ENCODE measurements at regions not wholly inside any gene's neighbourhood (a gene's known extent, or its start where the extent isn't known, plus 50 kb on each side); places are given as distances from the start of the nearest gene placed in this dataset.
"Not testable (repeated sequence)": the region's sequence is repeated elsewhere in the genome, so short reads cannot be mapped to it uniquely, and the experiment has no call there.

DNA sequence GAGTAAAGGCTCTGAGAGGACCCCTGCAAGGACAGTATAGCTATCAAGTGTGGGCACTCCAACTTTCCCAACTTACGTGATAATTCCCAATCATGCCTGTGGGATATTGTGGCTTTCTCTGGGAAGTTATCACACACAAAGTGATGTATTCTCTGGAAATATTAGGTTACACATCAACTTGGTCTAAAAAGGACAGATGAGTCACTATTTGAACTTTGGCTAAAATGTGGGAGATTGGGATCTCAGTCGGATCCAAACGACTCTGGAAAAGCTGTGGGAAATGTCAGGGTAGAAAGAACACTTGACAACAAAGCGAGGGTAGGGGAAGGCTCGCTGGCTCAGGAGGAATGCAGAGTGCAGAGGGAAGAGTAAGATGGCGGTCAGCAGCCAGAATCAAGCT lies 1048.9 kb downstream of the BCL11B start:
- no peak overlapping the region for H3K27ac ChIP-seq

GRCh38 chr14:98223710-98224109 lies 1048.3 kb downstream of the BCL11B start:
- not testable (repeated sequence) for H3K4me3 ChIP-seq (ENCODE audit: low read depth, low read length); H3K4me2 ChIP-seq (ENCODE audit: low read length); H2AFZ ChIP-seq; H3K9ac ChIP-seq; H3K79me2 ChIP-seq; H3K27me3 ChIP-seq (ENCODE audit: control insufficient read depth, insufficient read depth, low read length); H3K36me3 ChIP-seq (ENCODE audit: control insufficient read depth, insufficient read depth, low read length); H3K27ac ChIP-seq; H3K4me1 ChIP-seq; H3K9me3 ChIP-seq (ENCODE audit: control insufficient read depth, low read length)

More for the DNA sequence above, 1048.9 kb downstream of the BCL11B start:
- H3K4me2 ChIP-seq (ENCODE audit: low read length): no peak overlapping the region
- no peak for TF ChIP-seq CTCF (IDR thresholded peaks at IDR 0.05)
- H3K79me2 ChIP-seq: no peaks in the 10 kb centered on the region
- H3K4me1 ChIP-seq: no peaks in the 10 kb centered on the region
- H3K36me3 ChIP-seq (ENCODE audit: control insufficient read depth, insufficient read depth, low read length): no peaks in the 10 kb centered on the region
- H3K27me3 ChIP-seq (ENCODE audit: control insufficient read depth, insufficient read depth, low read length): no peaks in the 10 kb centered on the region
- H3K4me3 ChIP-seq (ENCODE audit: low read depth, low read length): no peak overlapping the region
- H3K9ac ChIP-seq: no peak overlapping the region
- no peaks in the 10 kb centered on the region for H3K9me3 ChIP-seq (ENCODE audit: control insufficient read depth, low read length)
- no peak overlapping the region for H2AFZ ChIP-seq

- Histone ChIP-seq H3K9me3 (ENCODE audit: control insufficient read depth, low read length) (no peaks in the 10 kb centered on the region), H3K4me1 (no peaks in the 10 kb centered on the region), H3K4me2 (ENCODE audit: low read length) (no peak overlapping the region), H3K36me3 (ENCODE audit: control insufficient read depth, insufficient read depth, low read length) (no peaks in the 10 kb centered on the region), H2AFZ (no peak overlapping the region), H3K79me2 (no peaks in the 10 kb centered on the region), H3K4me3 (ENCODE audit: low read depth, low read length) (no peak overlapping the region), H3K27me3 (ENCODE audit: control insufficient read depth, insufficient read depth, low read length) (no peaks in the 10 kb centered on the region), H3K9ac (no peak overlapping the region), H3K27ac (no peak overlapping the region)
- TF ChIP-seq CTCF (IDR thresholded peaks at IDR 0.05): no peak
Observed at GRCh38 chr14:98226411-98226810, 1045.6 kb downstream of the BCL11B start.

- Histone ChIP-seq H3K9ac (no peak overlapping the region), H3K36me3 (ENCODE audit: control insufficient read depth, insufficient read depth, low read length) (no peaks in the 10 kb centered on the region), H3K9me3 (ENCODE audit: control insufficient read depth, low read length) (no peaks in the 10 kb centered on the region), H2AFZ (no peak overlapping the region), H3K4me3 (ENCODE audit: low read depth, low read length) (no peak overlapping the region), H3K27me3 (ENCODE audit: control insufficient read depth, insufficient read depth, low read length) (no peaks in the 10 kb centered on the region), H3K27ac (no peak overlapping the region), H3K4me2 (ENCODE audit: low read length) (no peak overlapping the region), H3K4me1 (no peaks in the 10 kb centered on the region), H3K79me2 (no peaks in the 10 kb centered on the region)
- TF ChIP-seq CTCF (IDR thresholded peaks at IDR 0.05): no peak
Observed at GRCh38 chr14:98227000-98227726, 1044.8 kb downstream of the BCL11B start.

DNA sequence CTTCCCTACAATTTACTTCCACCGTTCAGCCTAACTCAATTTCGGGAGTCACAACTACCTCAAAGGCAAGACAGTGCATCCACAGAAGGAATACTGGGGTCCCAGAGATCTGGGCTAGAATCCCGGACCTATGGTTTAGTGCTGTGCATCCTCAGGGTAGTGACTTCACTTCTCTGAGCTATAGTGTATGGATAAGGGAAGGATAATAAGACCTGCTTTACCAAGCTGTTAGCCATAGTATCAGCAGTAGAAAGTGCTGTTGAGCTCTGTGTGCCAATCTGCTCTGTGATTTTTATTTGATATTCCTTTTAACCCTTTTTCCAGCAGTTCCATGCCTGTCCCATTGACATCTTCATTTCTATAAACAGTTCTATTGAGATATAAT lies 1044.3 kb downstream of the BCL11B start:
- no peaks in the 10 kb centered on the region for H3K4me1 ChIP-seq

More for the DNA sequence above, 1044.3 kb downstream of the BCL11B start:
- H3K4me3 ChIP-seq (ENCODE audit: low read depth, low read length): no peak overlapping the region
- H3K9me3 ChIP-seq (ENCODE audit: control insufficient read depth, low read length): no peaks in the 10 kb centered on the region
- no peak for TF ChIP-seq CTCF (IDR thresholded peaks at IDR 0.05)
- no peaks in the 10 kb centered on the region for H3K79me2 ChIP-seq
- H3K9ac ChIP-seq: no peak overlapping the region
- H3K4me2 ChIP-seq (ENCODE audit: low read length): no peak overlapping the region
- H2AFZ ChIP-seq: no peak overlapping the region
- no peak overlapping the region for H3K27ac ChIP-seq
- H3K36me3 ChIP-seq (ENCODE audit: control insufficient read depth, insufficient read depth, low read length): no peaks in the 10 kb centered on the region
- no peaks in the 10 kb centered on the region for H3K27me3 ChIP-seq (ENCODE audit: control insufficient read depth, insufficient read depth, low read length)
